Cerebellar cortex (tissue), 1 donor: ENCODE measurements at regions not wholly inside any gene's neighbourhood (a gene's known extent, or its start where the extent isn't known, plus 50 kb on each side); places are given as distances from the start of the nearest gene placed in this dataset.

Experiments
- DNase-seq: peaks from one replicate; pipeline ENCODE4 v3.0.0-alpha.2; 2015; ENCODE audit warnings: low spot score

- no peak for DNase-seq
Measured at GRCh38 chr9:85155352-85155751, 485.8 kb downstream of the NTRK2 start.

- no peak for DNase-seq
Measured at GRCh38 chr9:85151741-85152140, 482.2 kb downstream of the NTRK2 start.

- no peak for DNase-seq
Measured at GRCh38 chr9:85151162-85151561, 481.6 kb downstream of the NTRK2 start.

GRCh38 chr9:85147046-85147640 is 477.6 kb downstream of the NTRK2 start:
- no peak for DNase-seq

- DNase-seq = peak; percentile 46
Measured at GRCh38 chr9:85142968-85143367, 473.4 kb downstream of the NTRK2 start.

GRCh38 chr9:85142496-85142911 is 473.0 kb downstream of the NTRK2 start:
- DNase-seq = no peak

GRCh38 chr9:85137696-85138095 is 468.2 kb downstream of the NTRK2 start:
- DNase-seq = no peak

- no peak for DNase-seq
Measured at GRCh38 chr9:85136987-85137386, 467.5 kb downstream of the NTRK2 start.

- DNase-seq = no peak
Measured at GRCh38 chr9:85136507-85136906, 467.0 kb downstream of the NTRK2 start.

- no peak for DNase-seq
Measured at GRCh38 chr9:85130764-85131163, 461.2 kb downstream of the NTRK2 start.

- no peak for DNase-seq
Measured at GRCh38 chr9:85130260-85130659, 460.7 kb downstream of the NTRK2 start.

GRCh38 chr9:85129514-85129913 is 460.0 kb downstream of the NTRK2 start:
- no peak for DNase-seq

GRCh38 chr9:85118990-85119755 is 449.6 kb downstream of the NTRK2 start:
- no peak for DNase-seq

- DNase-seq = no peak
Measured at GRCh38 chr9:85117831-85118230, 448.3 kb downstream of the NTRK2 start.

- DNase-seq = no peak
Measured at GRCh38 chr9:85115473-85115872, 445.9 kb downstream of the NTRK2 start.

GRCh38 chr9:85114799-85115198 is 445.3 kb downstream of the NTRK2 start:
- DNase-seq = no peak

GRCh38 chr9:85112933-85113418 is 443.4 kb downstream of the NTRK2 start:
- DNase-seq = no peak

GRCh38 chr9:85112391-85112790 is 442.9 kb downstream of the NTRK2 start:
- DNase-seq = no peak

GRCh38 chr9:85108746-85109145 is 439.2 kb downstream of the NTRK2 start:
- no peak for DNase-seq

- DNase-seq = no peak
Measured at GRCh38 chr9:85108229-85108628, 438.7 kb downstream of the NTRK2 start.

GRCh38 chr9:85089188-85089969 is 419.9 kb downstream of the NTRK2 start:
- no peak for DNase-seq

- no peak for DNase-seq
Measured at GRCh38 chr9:85081963-85082362, 412.4 kb downstream of the NTRK2 start.

- DNase-seq = no peak
Measured at GRCh38 chr9:85079349-85079748, 409.8 kb downstream of the NTRK2 start.
